ENCODE measurements at regions not wholly inside any gene's neighbourhood (a gene's known extent, or its start where the extent isn't known, plus 50 kb on each side); places are given as distances from the start of the nearest gene placed in this dataset.

- Histone ChIP-seq H3K9ac (replicated peaks in 1 of 4; ENCODE audit: extremely low read depth in 1 of 4, low read depth in 3 of 4, low read length in 3 of 4) (no peak overlapping the region), H3K23ac (ENCODE audit: insufficient read length) (no peak overlapping the region), H4K5ac (ENCODE audit: insufficient read length, low read depth, low read length) (no peak overlapping the region), H3K79me2 (ENCODE audit: control insufficient read depth in 1 of 2, insufficient read depth in 2 of 2, low read length in 2 of 2) (no peaks in the 10 kb centered on the region), H3K4ac (replicated peaks; ENCODE audit: insufficient read length, low read depth, low read length) (no peak overlapping the region), H3K4me2 (ENCODE audit: insufficient read depth in 1 of 2, low read depth in 2 of 2, low read length in 2 of 2) (no peak overlapping the region), H3K27ac (ENCODE audit: low read depth, low read length) (no peak overlapping the region), H3K79me1 (ENCODE audit: low read depth, low read length) (no peaks in the 10 kb centered on the region), H2AFZ (ENCODE audit: low read length) (no peak overlapping the region), H4K91ac (replicated peaks; ENCODE audit: insufficient read length, low read length) (no peak overlapping the region), H3K14ac (ENCODE audit: insufficient read length) (no peak overlapping the region), H3K9me3 (ENCODE audit: insufficient read depth in 2 of 2, low read depth in 1 of 2, low read length in 1 of 2) (no peaks in the 10 kb centered on the region), H2BK5ac (ENCODE audit: low read depth, low read length) (no peak overlapping the region), H2BK15ac (ENCODE audit: low read length) (no peak overlapping the region), H3K56ac (replicated peaks; ENCODE audit: insufficient read length, low read depth, low read length) (no peak overlapping the region), H2BK20ac (ENCODE audit: low read length) (no peak overlapping the region), H3K4me1 (replicated peaks in 1 of 4; ENCODE audit: control insufficient read depth in 3 of 4, insufficient read depth in 4 of 4, low read length in 3 of 4) (no peaks in the 10 kb centered on the region), H2BK120ac (replicated peaks; ENCODE audit: low read depth, low read length) (no peak overlapping the region), H3K27me3 (replicated peaks in 1 of 4; ENCODE audit: control insufficient read depth in 3 of 4, extremely low read depth in 1 of 4, insufficient read depth in 3 of 4, low read length in 3 of 4) (no peaks in the 10 kb centered on the region), H4K8ac (ENCODE audit: extremely low read depth, insufficient read depth, low read length) (no peak overlapping the region), H2AK5ac (ENCODE audit: low read depth, low read length) (no peak overlapping the region), H3K4me3 (ENCODE audit: extremely low read depth in 1 of 4, insufficient read depth in 2 of 4, low read depth in 3 of 4, low read length in 4 of 4) (no peak overlapping the region), H3K18ac (ENCODE audit: extremely low read depth, low read length) (no peak overlapping the region), H4K20me1 (replicated peaks in 1 of 2; ENCODE audit: control insufficient read depth in 1 of 2, insufficient read depth in 2 of 2, low read length in 2 of 2) (no peaks in the 10 kb centered on the region), H3K23me2 (ENCODE audit: low read depth, low read length) (no peaks in the 10 kb centered on the region), H3K36me3 (ENCODE audit: control insufficient read depth in 2 of 4, insufficient read depth in 4 of 4, low read length in 3 of 4) (no peaks in the 10 kb centered on the region), H2BK12ac (ENCODE audit: low read depth, low read length) (no peak overlapping the region)
- TF ChIP-seq GTF2F1 (IDR thresholded peaks at IDR 0.05; ENCODE audit: borderline replicate concordance, low read depth, low read length), result no peak
- no peak for TF ChIP-seq BCL11A (IDR thresholded peaks at IDR 0.05; ENCODE audit: low read depth in 2 of 2, low read length in 2 of 2)
- TF ChIP-seq PHF8 (conservative IDR thresholded peaks at IDR 0.05; ENCODE audit: low read depth, low read length), result no peak
- ChIA-PET POLR2A (ENCODE audit: partially characterized antibody) (no interaction called here), CTCF (ENCODE audit: partially characterized antibody) (interaction anchor here (0.7 kb wide), 1 partner anchor 56 kb away, joined by 3 read pairs; no protein-coding TSS in a partner anchor)
- 93% methylated on average over 6 of the region's 6 CpGs; no CpG with 5 or more reads in 1 of the 2 experiments for WGBS, 2 experiments (ENCODE audit: extremely low coverage in 1 of 2, insufficient coverage in 1 of 2, insufficient read length in 1 of 2, insufficient replicate concordance in 2 of 2, low coverage in 1 of 2, low lambda C conversion rate in 2 of 2, missing lambda C conversion rate in 1 of 2)
- FAIRE-seq (no peak), DNase-seq (ENCODE audit: low read depth in 1 of 2, low spot score in 2 of 2) (no peak)
These were observed 168.9 kb upstream of the NUDT10 start for GRCh38 chrX:51163730-51164129.

Measured in H1 (cell line).